ENCODE measurements at regions not wholly inside any gene's neighbourhood (a gene's known extent, or its start where the extent isn't known, plus 50 kb on each side); places are given as distances from the start of the nearest gene placed in this dataset.
"Not testable (repeated sequence)": the region's sequence is repeated elsewhere in the genome, so short reads cannot be mapped to it uniquely, and the experiment has no call there.

DNA sequence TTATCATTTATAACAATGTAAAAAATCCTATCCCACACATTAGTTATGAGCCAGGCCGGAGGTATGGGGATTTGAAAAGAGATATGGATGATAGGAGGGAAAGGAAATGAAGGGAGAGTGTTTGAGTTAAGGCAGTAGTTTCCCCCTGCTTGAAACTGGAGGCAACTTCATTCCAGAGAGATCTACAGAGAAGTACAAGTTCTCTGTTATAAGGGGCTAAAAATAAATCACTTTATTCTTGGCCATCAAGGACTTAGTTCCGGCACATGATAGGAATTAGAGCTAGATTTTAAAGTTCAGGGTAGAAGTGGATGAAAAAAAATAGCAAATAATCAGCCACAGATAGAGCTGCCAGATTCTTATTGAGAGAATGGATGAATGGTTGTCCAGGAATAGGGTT lies 289.7 kb downstream of the ZNF37A start:
- H3K27ac Mint-ChIP-seq; H3K27me3 Mint-ChIP-seq (ENCODE audit: low read depth); H3K4me3 Mint-ChIP-seq; POLR2A ChIA-PET; H3K4me1 Mint-ChIP-seq (ENCODE audit: low read depth); H3K36me3 Mint-ChIP-seq (ENCODE audit: low read depth); ATAC-seq; CTCF ChIA-PET; DNase-seq; H3K9me3 Mint-ChIP-seq (ENCODE audit: insufficient read depth): not testable (repeated sequence)

DNA sequence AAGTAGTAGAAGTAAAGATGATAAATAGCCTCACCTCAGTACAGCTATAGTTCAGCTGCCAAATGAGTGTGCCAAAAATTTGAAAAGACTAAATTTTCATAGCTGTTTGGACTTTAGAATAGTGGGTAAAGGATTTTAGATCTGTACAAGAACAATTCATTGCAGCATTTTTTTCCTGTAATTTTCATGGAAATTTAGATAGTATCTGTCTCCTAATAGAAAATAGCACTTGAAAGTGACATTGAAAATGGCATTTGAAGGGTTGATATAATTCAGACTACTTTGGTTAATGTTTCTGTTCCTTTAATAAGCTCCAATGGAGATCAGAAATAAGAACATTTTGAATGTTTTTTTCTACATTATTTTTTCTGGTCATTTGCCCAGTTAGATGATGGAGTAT lies 292.7 kb downstream of the ZNF37A start:
- H3K4me3 Mint-ChIP-seq; DNase-seq; H3K4me1 Mint-ChIP-seq (ENCODE audit: low read depth); H3K9me3 Mint-ChIP-seq (ENCODE audit: insufficient read depth); CTCF ChIA-PET; ATAC-seq; POLR2A ChIA-PET; H3K36me3 Mint-ChIP-seq (ENCODE audit: low read depth); H3K27ac Mint-ChIP-seq; H3K27me3 Mint-ChIP-seq (ENCODE audit: low read depth): not testable (repeated sequence)

DNA sequence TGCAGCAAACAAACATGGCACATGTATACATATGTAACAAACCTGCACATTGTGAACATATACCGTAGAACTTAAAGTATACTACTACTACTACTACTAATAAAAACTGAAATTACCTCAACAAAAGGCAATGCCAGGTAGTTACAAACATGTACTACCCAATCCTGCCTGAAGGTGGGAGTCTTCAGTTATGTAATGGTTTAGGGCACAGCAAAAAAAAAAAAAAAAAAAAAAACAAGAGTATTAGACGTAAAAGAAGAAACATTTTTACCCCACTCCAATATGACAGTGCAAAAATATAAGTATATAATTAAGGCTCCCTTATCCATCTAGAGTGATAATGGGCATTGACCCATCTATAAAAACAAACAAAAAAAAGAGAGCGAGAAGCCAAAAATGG lies 296.6 kb downstream of the ZNF37A start:
- H3K36me3 Mint-ChIP-seq (ENCODE audit: low read depth); H3K27ac Mint-ChIP-seq; H3K4me3 Mint-ChIP-seq; POLR2A ChIA-PET; CTCF ChIA-PET; H3K27me3 Mint-ChIP-seq (ENCODE audit: low read depth); H3K9me3 Mint-ChIP-seq (ENCODE audit: insufficient read depth); H3K4me1 Mint-ChIP-seq (ENCODE audit: low read depth); ATAC-seq: not testable (repeated sequence)
- DNase-seq: peak; percentile 46

DNA sequence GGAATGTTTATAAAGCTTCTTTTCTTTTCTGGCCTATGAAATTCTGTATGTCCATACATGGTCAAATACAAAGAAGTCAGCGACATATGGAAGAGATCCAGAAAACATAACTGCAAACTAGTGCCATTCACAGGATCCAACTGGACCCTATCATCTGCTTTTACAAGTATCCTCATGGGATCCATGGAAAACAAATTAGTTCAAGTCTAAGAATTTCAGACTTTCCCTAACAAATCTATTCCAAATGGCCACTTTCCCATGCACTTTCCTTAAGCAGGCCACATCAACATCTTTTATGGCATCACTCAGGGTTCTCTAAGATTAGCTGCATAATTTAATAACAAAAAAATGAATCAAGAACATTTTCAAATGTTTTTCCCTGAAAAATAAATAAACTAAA lies 301.3 kb downstream of the ZNF37A start:
- CTCF ChIA-PET; H3K27me3 Mint-ChIP-seq (ENCODE audit: low read depth): not testable (repeated sequence)

DNA sequence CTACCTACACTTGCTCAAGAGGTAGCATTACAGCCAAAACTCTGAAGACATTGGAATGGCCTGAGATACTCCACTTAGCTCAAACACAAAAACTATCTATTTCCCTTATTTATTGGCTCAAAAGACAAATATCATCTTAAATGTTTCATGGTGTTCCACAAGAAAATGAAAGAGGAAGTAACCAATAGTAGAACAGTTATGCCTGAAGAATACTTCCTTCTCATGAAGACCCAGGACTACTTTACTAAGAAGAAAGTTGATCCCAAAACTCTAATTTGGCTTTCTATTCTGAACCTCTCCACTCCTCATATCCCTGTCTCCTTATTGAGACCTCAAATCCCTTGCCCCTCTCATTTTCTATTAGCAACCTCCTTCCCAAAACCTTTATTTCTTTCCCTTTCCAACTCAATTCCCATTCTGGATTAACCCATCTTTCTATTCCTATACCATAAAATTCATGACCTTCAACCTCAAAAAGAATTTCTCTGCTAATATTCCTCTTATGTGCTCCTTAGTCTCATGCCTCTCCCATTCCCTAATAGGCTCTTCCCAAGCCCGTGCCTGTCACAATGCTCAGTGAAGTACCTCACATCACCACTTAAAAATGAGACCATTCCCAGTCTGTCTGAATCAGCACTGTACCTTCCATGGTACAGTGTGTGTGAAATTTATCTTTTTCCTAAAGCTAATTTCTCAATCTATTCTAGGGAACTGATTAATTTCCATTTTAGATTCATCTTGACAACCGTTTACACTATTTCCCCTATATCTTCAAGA lies 302.2 kb downstream of the ZNF37A start:
- CTCF ChIA-PET; ATAC-seq; H3K9me3 Mint-ChIP-seq (ENCODE audit: insufficient read depth); H3K27ac Mint-ChIP-seq; DNase-seq; H3K27me3 Mint-ChIP-seq (ENCODE audit: low read depth); H3K4me1 Mint-ChIP-seq (ENCODE audit: low read depth); H3K36me3 Mint-ChIP-seq (ENCODE audit: low read depth); H3K4me3 Mint-ChIP-seq; POLR2A ChIA-PET: not testable (repeated sequence)

More for the DNA sequence above, 301.3 kb downstream of the ZNF37A start:
- ATAC-seq; H3K4me3 Mint-ChIP-seq; H3K4me1 Mint-ChIP-seq (ENCODE audit: low read depth); POLR2A ChIA-PET; H3K36me3 Mint-ChIP-seq (ENCODE audit: low read depth); DNase-seq; H3K27ac Mint-ChIP-seq; H3K9me3 Mint-ChIP-seq (ENCODE audit: insufficient read depth): not testable (repeated sequence)

DNA sequence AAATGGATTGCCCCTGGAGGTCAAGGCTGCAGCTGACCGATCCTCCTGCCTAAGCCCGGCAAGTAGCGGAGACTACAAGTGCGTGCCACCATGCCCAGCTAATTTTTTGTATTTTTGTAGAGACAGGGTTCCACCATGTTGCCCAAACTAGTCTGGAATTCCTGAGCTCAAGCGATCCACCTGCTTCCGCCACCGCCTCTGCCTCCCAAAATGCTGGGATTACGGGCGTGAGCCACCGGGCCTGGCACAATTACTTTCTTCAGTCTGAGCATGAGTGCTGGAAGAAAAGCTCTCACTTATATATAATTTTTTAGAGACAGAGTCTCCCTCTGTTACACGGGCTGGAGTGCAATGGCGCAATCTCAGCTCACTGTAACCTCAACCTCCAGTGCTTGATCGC lies 307.4 kb downstream of the ZNF37A start:
- POLR2A ChIA-PET: interaction anchor here (0.6 kb wide), 1 partner anchor 23 kb away, joined by 3 read pairs; no protein-coding TSS in a partner anchor
- H3K4me1 Mint-ChIP-seq (ENCODE audit: low read depth); H3K9me3 Mint-ChIP-seq (ENCODE audit: insufficient read depth); H3K27me3 Mint-ChIP-seq (ENCODE audit: low read depth); DNase-seq; H3K36me3 Mint-ChIP-seq (ENCODE audit: low read depth); ATAC-seq: not testable (repeated sequence)
- peak overlapping the region; percentile 90 for H3K4me3 Mint-ChIP-seq
- peak overlapping the region; percentile 39 for H3K27ac Mint-ChIP-seq
- CTCF ChIA-PET: interaction anchor here (1.2 kb wide), 1 partner anchor 425 kb away, joined by 8 read pairs; the partner anchor contains the start of gene ZNF25

DNA sequence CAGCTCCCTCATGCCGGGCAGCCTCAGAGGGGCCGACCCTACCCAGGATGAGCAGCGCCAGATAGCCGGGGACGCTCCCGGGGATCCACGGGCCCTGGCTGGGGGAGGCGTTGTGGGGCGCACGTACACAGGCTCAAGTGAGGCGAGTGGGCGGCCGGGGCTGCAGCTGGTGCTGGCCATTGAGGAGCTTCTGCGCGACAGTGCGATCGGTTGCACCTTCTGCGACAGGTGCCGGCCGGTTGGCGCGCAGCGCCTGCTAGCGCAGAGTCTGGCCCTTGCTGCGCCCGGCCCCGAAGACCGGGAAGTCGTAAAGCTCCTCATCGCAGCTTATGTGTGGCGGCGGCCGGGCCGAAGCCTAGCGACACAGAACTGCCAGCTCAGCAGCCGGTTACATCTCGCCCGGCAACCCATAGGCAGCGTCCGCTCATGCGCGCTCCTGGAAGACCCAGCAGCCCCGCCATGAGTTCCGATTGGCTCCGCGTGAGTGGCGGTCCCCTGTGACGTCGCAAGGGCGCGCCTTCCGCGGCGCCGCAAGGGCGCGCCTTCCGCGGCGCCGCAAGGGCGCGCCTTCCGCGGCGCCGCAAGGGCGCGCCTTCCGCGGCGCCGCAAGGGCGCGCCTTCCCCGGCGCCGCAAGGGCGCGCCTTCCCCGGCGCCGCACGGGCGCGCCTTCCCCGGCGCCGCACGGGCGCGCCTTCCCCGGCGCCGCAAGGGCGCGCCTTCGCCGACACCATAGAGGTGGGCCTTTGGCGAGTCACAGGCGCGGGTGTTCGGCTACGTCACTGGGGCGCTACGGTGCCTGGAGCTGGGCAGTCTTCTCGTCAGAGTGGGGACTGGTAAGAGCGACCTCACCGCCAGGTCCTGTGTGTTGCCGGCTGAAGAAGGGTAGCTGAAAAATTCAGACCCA lies 308.6 kb downstream of the ZNF37A start:
- POLR2A ChIA-PET: interaction anchor here (0.6 to 0.9 kb wide), 3 partner anchors 24 to 382 kb away, joined by 3 read pairs; no protein-coding TSS in a partner anchor
- H3K27me3 Mint-ChIP-seq (ENCODE audit: low read depth): not testable (repeated sequence)

DNA sequence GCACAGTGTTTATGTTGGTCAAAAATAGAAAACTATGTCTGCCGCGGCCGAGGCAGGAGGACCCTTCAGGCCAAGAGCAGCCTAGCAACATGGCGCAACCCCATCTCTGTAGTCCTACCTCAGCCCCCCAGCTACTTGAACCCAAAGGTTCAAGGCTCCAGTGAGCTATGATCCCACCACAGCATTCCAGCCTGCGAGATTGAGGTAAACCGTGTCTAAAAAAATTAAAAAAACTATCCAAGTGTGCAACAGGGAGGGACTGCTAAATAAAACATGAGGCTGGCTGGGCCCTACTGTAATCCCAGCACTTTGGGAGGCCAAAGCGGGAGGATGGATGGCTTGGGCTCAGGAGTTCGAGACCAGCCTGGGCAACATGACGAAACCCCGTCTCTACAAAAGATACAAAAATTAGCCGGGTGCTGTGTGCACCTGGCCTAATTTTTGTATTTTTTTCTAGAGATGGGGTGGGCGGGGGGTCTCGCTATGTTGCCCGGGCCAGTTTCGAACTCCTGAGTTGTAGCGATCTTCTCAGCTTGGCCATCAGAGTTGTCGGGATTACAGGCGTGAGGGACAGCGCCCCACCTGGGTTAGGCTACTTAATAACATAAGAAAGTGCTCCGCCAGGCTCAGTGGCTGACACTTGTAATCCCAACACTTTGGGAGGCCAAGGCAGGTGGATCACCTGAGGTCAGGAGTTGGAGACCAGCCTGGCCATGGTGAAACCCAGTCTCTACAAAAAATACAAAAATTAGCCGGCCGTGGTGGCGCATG lies 309.4 kb downstream of the ZNF37A start:
- CTCF ChIA-PET; H3K36me3 Mint-ChIP-seq (ENCODE audit: low read depth); DNase-seq; H3K4me1 Mint-ChIP-seq (ENCODE audit: low read depth); H3K9me3 Mint-ChIP-seq (ENCODE audit: insufficient read depth); ATAC-seq; H3K27me3 Mint-ChIP-seq (ENCODE audit: low read depth): not testable (repeated sequence)
- POLR2A ChIA-PET: interaction anchor here (0.9 kb wide), 1 partner anchor 382 kb away, joined by 3 read pairs; no protein-coding TSS in a partner anchor
- peak overlapping the region; percentile 99 for H3K27ac Mint-ChIP-seq
- H3K4me3 Mint-ChIP-seq: peak overlapping the region; percentile 89

More for the DNA sequence above, 308.6 kb downstream of the ZNF37A start:
- ATAC-seq (peak; percentile 99), DNase-seq (peak; percentile 95)
- H3K36me3 Mint-ChIP-seq (ENCODE audit: low read depth); H3K9me3 Mint-ChIP-seq (ENCODE audit: insufficient read depth); H3K4me1 Mint-ChIP-seq (ENCODE audit: low read depth): not testable (repeated sequence)
- Mint-ChIP-seq H3K27ac (peak overlapping the region; percentile 99), H3K4me3 (peak overlapping the region; percentile 90)
- CTCF ChIA-PET: interaction anchor here (1.2 kb wide), 1 partner anchor 426 kb away, joined by 8 read pairs; the partner anchor contains the start of gene ZNF25

DNA sequence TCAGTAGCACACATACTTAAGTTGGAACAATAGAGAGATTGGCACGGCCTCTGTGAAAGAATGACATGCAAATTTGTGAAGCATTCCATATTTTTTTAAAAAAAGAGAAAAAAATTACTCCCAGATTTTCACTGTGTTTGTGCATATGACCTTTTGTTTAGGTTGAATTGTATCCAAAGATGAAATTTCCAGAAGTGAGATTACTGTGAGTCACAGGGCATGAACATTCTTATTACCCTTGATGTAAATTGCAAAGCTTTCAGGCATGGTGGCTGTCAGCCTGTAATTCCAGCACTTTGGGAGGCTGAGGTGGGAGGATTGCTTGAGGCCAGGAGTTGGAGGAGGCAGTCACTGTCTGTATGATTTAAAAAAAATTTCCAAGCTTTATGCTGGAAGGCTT lies 329.5 kb downstream of the ZNF37A start:
- POLR2A ChIA-PET; ATAC-seq; H3K9me3 Mint-ChIP-seq (ENCODE audit: insufficient read depth); H3K27ac Mint-ChIP-seq; DNase-seq; H3K4me3 Mint-ChIP-seq; CTCF ChIA-PET; H3K4me1 Mint-ChIP-seq (ENCODE audit: low read depth); H3K27me3 Mint-ChIP-seq (ENCODE audit: low read depth): not testable (repeated sequence)
- H3K36me3 Mint-ChIP-seq (ENCODE audit: low read depth): peaks cover 11% of the 10 kb centered on the region

DNA sequence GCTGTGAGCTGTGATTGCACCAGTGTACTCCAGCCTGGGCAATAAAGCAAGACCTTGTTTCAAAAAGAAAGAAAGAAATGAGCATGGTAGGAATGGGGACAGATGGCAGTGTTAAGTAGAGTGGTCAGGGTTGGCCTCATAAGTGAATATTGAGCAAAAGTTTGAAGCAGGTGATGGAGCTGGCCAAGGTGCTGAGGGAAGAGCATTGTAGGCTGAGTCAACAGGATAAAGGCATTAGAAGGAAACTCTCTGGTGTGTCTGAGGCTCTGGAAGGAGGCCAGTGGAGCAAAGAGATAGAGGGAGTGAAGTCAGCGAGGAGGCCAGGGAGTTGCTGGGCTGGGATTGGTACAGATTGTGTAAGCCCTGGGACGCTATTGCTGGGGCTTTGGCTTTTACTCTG lies 336.1 kb downstream of the ZNF37A start:
- H3K4me3 Mint-ChIP-seq; H3K27me3 Mint-ChIP-seq (ENCODE audit: low read depth); DNase-seq; CTCF ChIA-PET; H3K4me1 Mint-ChIP-seq (ENCODE audit: low read depth); POLR2A ChIA-PET; H3K27ac Mint-ChIP-seq; H3K9me3 Mint-ChIP-seq (ENCODE audit: insufficient read depth); ATAC-seq: not testable (repeated sequence)
- H3K36me3 Mint-ChIP-seq (ENCODE audit: low read depth): peaks cover 11% of the 10 kb centered on the region

DNA sequence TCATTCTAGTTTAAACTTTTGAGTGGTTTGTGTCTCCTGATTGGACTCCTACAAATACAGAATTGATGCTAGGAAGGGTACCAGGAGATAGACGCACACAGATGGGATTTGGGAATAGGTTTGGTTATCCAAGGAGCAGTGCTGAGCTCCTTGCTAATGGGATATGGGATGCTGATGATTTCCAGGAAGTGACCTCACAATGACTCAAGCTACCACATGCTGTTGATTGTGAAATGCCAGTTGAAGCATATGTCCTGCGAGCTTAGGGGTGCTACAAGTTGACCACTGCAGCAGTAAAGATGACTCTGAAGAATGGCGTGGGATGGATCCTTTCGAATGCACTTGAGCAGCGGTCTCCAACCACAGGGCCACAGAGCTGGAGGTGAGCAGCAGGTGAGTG lies 343.2 kb downstream of the ZNF37A start:
- H3K4me1 Mint-ChIP-seq (ENCODE audit: low read depth); H3K27ac Mint-ChIP-seq; POLR2A ChIA-PET; H3K4me3 Mint-ChIP-seq; ATAC-seq; CTCF ChIA-PET; H3K9me3 Mint-ChIP-seq (ENCODE audit: insufficient read depth); H3K27me3 Mint-ChIP-seq (ENCODE audit: low read depth); DNase-seq; H3K36me3 Mint-ChIP-seq (ENCODE audit: low read depth): not testable (repeated sequence)

All from activated CD8-positive, alpha-beta T cell treated with anti-CD3 and anti-CD28 coated beads, Interleukin-2, amount 10 ng/mL, durations not matched to agents 7 days and 5 days (primary cell).